Fibroblast of skin of right quadriceps (primary cell): ENCODE measurements at regions not wholly inside any gene's neighbourhood (a gene's known extent, or its start where the extent isn't known, plus 50 kb on each side); places are given as distances from the start of the nearest gene placed in this dataset.

Experiments
- DNase-seq: peaks from one replicate; pipeline ENCODE4 v3.0.0-alpha.2; 2013

DNA sequence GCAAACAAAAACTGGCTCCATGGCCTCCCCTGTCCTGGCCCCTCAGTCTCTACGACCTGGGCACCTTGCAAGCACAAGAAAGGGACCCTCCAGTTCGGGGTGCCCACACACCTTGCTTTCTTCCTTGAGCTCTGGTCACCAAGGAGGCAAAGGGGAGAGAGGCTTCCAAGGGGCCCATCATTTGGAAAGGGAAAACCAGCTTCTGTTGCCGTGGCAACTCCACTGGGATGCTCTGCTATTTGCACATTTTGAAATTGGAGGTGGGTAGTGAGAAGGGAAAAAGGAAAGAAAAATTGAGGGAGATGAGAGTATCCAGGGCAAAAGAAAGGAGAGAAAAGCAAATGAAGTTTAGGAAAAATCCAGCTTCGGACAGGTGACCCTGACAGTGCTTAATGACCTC is 388.4 kb downstream of the SHANK2 start:
- DNase-seq, result no peak

DNA sequence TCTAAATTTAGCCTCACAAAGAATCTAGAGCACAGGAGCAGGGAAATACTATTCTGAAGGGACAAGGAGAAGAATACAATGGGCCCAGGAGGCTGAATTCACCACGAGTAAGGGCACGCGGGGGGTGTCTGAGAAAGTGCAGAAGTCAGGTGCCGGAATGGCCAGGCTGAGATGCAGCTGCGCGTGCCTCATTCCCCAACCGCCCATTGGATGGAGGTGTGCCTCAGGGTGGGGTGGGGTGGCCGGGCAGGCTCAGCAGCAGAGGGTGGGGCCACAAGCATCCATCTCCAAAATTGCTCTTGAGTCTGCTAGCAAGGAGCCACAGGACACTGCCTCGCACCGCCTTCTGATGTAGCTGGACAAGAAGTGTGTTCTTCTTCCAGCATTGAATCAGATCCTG is 387.0 kb downstream of the SHANK2 start:
- DNase-seq, result no peak

DNA sequence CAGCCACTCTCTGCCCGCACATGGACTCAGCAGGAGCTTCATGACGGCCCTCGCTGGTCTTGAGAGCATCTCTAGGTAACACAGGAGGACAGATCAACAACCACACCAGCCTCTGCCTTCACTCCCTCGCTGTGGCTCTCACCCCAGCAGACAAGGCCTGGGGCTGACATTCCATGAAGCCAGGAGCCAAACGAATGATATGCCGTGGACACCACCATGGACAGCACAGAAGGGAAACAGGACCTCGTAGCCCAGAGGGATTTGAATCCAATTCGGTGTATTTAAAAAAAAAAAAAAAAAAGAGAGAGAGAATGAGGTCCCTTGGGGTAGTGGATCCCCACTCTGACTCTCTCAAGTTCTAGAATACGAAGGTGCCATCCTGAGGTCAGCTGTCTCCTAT is 385.5 kb downstream of the SHANK2 start:
- no peak for DNase-seq

DNA sequence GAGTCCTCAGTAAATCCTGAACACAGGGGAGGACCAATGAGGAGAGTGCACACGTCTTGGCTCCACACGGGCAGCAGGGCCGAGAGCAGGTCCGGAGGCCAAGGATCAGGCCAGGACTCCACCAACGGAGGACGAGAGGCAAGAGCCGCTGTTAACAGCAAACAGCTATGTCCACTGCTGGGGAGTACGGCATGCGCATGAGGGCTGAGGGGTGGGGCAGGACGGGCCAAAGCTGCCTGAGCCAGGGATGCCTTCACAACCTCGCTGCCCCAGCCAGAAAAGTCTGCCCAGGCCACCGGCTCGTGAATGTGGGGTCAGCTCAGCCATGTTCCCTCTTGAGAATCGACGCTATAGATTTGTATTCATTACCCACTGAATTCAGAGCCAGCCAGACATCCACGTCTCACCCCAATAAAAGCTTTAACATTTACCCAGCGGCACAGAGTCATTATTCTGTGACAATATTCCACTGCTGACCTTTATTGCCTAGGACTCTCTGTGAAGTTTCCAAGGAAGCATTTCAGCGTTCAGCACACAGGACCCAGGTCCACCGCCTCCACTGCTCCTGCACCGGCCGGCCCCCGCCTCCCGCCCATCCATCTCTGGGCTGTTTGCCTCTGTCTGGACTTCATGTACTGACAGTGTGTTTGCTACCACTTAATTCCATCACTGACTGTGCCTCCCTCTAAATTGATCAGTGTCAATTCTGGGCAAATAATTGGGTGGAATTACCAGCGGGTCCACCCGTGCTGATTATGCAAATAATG is 384.9 kb downstream of the SHANK2 start:
- no peak for DNase-seq

GRCh38 chr11:70868341-70868885 is 384.0 kb downstream of the SHANK2 start:
- no peak for DNase-seq

GRCh38 chr11:70869054-70869453 is 383.3 kb downstream of the SHANK2 start:
- DNase-seq, result no peak

- DNase-seq, result no peak
Measured at GRCh38 chr11:70871881-70872280, 380.5 kb downstream of the SHANK2 start.

- DNase-seq, result no peak
Measured at GRCh38 chr11:70872299-70872698, 380.1 kb downstream of the SHANK2 start.

- DNase-seq, result no peak
Measured at GRCh38 chr11:70872955-70873735, 379.2 kb downstream of the SHANK2 start.

- DNase-seq, result no peak
Measured at GRCh38 chr11:70873736-70874412, 378.5 kb downstream of the SHANK2 start.

- no peak for DNase-seq
Measured at GRCh38 chr11:70876685-70877084, 375.7 kb downstream of the SHANK2 start.

GRCh38 chr11:70877151-70877550 is 375.2 kb downstream of the SHANK2 start:
- no peak for DNase-seq

DNA sequence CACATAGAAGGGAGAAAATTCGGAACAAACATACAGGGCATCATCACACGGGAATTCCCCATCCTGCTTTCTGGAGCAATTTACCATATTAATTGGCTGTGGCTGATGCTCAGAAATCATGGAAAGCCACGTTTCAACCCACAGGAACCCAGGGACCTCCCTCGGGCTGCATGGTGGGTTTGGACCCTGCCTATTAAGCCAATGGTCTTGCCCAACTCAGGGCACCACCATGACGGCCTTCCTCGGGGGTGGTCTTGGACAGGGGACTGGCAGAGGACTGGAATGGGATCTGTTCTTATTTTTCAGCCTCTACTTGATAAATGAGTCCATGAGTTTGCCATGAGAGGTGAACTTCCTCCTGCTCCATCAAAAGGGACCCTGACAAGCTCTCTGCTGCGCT is 374.0 kb downstream of the SHANK2 start:
- no peak for DNase-seq

GRCh38 chr11:70879601-70880285 is 372.6 kb downstream of the SHANK2 start:
- DNase-seq, result no peak

GRCh38 chr11:70880416-70880815 is 372.0 kb downstream of the SHANK2 start:
- DNase-seq, result no peak

DNA sequence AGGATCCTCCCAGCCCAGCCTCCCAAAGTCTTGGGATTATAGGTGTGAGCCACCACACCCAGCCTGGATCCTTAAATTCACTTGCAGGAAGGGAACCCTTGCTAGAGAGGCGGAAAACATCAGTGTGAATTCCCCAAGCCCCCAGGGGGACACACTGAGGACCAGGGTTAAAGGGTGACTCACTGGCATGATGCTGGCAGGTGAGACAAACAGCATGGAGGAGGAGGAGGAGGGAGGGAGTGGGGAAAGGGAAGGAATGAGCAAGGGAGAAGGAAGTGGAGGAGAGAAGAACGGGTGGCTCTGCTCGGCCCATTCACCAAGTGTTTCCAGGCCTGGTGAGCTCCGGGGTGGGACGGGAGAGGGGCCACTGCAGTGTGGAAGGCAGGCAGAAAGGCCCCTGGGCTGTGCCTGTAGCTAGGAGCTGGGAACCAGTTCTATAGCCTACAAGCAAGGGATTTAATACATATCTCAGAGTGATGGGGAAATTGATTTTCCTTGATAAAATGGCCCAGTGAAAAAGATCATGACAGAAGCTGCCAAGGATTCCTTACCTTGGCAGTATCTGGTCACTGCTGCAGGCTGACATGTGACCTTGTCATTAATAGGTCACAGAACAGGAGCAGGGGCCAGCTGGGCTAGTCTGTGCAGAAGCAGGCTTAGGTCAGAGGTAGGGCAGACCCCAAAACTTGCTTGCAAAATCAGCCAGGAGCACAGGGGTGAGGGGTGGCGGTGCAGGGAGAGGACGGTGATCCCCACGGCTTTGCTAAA is 370.2 kb downstream of the SHANK2 start:
- DNase-seq, result no peak

DNA sequence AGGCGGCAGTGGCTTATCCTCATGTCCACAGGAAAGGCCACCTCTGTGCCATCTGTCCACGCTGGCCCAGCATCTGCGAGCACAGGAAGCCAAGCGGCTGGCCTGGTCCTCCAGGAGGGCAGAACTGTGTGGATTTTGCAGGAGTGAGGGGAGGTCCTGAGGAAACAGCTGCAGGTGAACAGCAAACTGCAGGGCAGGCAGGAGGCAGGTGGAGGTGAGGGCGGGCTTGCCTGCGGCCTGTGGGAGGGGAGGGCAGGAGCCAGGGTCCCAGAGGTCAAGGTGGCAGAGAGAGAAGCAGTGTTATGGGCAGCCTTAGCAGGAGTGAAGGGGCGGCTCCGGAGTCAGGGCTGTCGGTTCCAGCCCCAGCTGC is 369.7 kb downstream of the SHANK2 start:
- DNase-seq, result no peak

DNA sequence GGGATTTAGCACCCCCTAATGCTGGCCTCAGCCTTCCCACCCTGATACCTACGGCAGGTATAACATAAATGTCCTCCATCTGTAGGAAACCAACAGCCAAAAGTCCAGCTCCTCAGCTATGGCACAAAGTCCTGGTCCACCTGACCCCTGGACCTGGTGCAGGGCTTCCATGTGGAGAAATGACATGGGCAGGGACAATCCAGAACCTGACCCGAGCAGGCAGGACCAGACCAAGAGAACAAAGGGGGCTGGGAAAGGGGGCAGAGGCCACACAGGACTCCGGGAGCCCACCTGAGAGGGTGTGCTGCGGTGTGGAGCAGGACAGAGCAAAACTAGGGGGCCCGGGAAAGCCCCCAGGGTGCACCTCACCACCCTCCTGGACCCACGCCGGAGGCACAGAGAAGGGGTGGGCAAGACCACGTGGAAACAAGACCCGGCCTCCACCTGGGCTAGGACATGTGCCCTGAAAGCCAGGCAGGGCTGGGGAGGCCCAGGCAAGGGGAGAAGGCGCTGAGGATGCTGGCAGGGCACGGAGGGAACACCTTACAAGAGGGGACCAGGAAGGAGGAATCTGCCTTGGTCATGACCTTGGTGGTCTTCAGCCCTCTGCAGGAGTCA is 368.9 kb downstream of the SHANK2 start:
- DNase-seq, result no peak

- no peak for DNase-seq
Measured at GRCh38 chr11:70883973-70884623, 368.3 kb downstream of the SHANK2 start.

DNA sequence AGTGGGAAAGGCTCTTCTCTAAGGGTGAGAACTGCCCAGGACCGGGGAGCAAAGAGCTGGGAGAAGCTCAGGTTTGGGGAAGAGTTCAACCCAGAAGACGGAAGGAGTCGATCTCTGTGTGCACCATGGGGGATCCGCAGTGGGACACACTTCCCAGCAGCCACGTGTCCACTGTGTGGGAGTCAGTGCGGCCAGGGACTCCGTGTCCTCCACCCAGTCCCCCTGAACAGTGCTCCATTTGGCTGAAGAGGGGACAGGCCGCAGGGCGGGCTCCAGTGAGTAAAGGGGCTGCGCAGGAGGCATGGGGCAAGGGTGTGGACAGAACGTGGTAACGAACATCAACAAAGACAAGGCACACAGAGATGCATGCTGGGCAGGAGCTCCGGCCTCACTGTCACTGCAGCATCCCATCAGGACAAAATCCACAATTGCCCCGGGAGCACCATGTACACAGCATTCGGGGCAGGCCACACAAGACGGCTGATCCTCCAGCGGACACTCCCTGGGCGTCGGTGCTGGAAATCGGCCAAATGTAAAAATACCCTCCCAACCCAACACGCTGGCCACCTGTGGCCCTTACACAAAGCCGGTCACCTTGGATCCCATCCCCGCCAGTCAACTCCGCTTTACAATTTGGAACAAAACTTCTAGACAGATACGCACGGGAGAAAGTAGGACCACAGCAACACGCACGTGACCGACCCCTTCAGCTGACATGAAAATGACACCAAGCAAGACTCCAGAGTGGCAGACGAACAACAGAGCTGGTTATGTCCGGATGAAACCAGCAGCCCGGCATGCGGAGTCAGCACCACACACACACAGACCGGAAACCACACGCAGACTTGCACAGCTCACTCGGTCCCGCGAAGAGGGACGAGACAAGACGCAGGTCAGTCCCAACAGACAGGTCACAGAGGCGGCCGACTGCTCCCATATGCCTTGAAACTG is 366.8 kb downstream of the SHANK2 start:
- peak; percentile 38 for DNase-seq
